Cerebellar cortex (tissue), 1 donor: ENCODE measurements at regions not wholly inside any gene's neighbourhood (a gene's known extent, or its start where the extent isn't known, plus 50 kb on each side); places are given as distances from the start of the nearest gene placed in this dataset.
A peak's percentile ranks its signal among the peaks of the same experiment; 100 is the strongest.

Experiments used
- DNase-seq: peaks from one replicate; pipeline ENCODE4 v3.0.0-alpha.2; 2015; ENCODE audit warnings: low spot score

GRCh38 chr12:89954259-89954658 is 245.6 kb upstream of the ATP2B1 start:
- DNase-seq = no peak

- no peak for DNase-seq
Measured at GRCh38 chr12:89951694-89952060, 243.0 kb upstream of the ATP2B1 start.

- no peak for DNase-seq
Measured at GRCh38 chr12:89951050-89951693, 242.5 kb upstream of the ATP2B1 start.

GRCh38 chr12:89950421-89950820 is 241.8 kb upstream of the ATP2B1 start:
- DNase-seq = peak; percentile 24

- DNase-seq = no peak
Measured at GRCh38 chr12:89949457-89950195, 241.0 kb upstream of the ATP2B1 start.

- DNase-seq = no peak
Measured at GRCh38 chr12:89948271-89949175, 239.9 kb upstream of the ATP2B1 start.

GRCh38 chr12:89947437-89948270 is 239.0 kb upstream of the ATP2B1 start:
- no peak for DNase-seq

- no peak for DNase-seq
Measured at GRCh38 chr12:89946518-89947135, 238.0 kb upstream of the ATP2B1 start.

GRCh38 chr12:89945123-89945522 is 236.5 kb upstream of the ATP2B1 start:
- no peak for DNase-seq

GRCh38 chr12:89943463-89943862 is 234.8 kb upstream of the ATP2B1 start:
- DNase-seq = no peak

- no peak for DNase-seq
Measured at GRCh38 chr12:89941436-89941835, 232.8 kb upstream of the ATP2B1 start.

- no peak for DNase-seq
Measured at GRCh38 chr12:89939522-89940215, 231.0 kb upstream of the ATP2B1 start.

GRCh38 chr12:89936631-89937030 is 228.0 kb upstream of the ATP2B1 start:
- DNase-seq = peak; percentile 57

GRCh38 chr12:89935850-89936249 is 227.2 kb upstream of the ATP2B1 start:
- no peak for DNase-seq

GRCh38 chr12:89933911-89934310 is 225.3 kb upstream of the ATP2B1 start:
- no peak for DNase-seq

- DNase-seq = no peak
Measured at GRCh38 chr12:89932954-89933353, 224.3 kb upstream of the ATP2B1 start.

- DNase-seq = no peak
Measured at GRCh38 chr12:89928467-89928866, 219.8 kb upstream of the ATP2B1 start.

- DNase-seq = no peak
Measured at GRCh38 chr12:89927226-89927698, 218.6 kb upstream of the ATP2B1 start.

GRCh38 chr12:89924191-89924590 is 215.6 kb upstream of the ATP2B1 start:
- no peak for DNase-seq

GRCh38 chr12:89923091-89923490 is 214.5 kb upstream of the ATP2B1 start:
- no peak for DNase-seq

GRCh38 chr12:89920866-89921265 is 212.2 kb upstream of the ATP2B1 start:
- DNase-seq = no peak
